ENCODE measurements at regions not wholly inside any gene's neighbourhood (a gene's known extent, or its start where the extent isn't known, plus 50 kb on each side); places are given as distances from the start of the nearest gene placed in this dataset.

GRCh38 chr13:80666782-80667552 is 326.0 kb upstream of the SPRY2 start:
- no peak overlapping the region for H3K4me3 ChIP-seq (ENCODE audit: low read depth, low read length)
- H3K36me3 ChIP-seq (ENCODE audit: control insufficient read depth, insufficient read depth, low read length): no peaks in the 10 kb centered on the region
- DNase-seq (ENCODE audit: low read depth): no peak
- no peak for TF ChIP-seq CTCF (IDR thresholded peaks at IDR 0.05; ENCODE audit: insufficient read depth, low read length, poor library complexity, severe bottlenecking)
- H3K27me3 ChIP-seq (ENCODE audit: control insufficient read depth, insufficient read depth, low read length): no peaks in the 10 kb centered on the region

GRCh38 chr13:80665792-80666333 is 324.9 kb upstream of the SPRY2 start:
- no peak for TF ChIP-seq CTCF (IDR thresholded peaks at IDR 0.05; ENCODE audit: insufficient read depth, low read length, poor library complexity, severe bottlenecking)
- no peaks in the 10 kb centered on the region for H3K27me3 ChIP-seq (ENCODE audit: control insufficient read depth, insufficient read depth, low read length)
- DNase-seq (ENCODE audit: low read depth): no peak
- H3K4me3 ChIP-seq (ENCODE audit: low read depth, low read length): no peak overlapping the region
- H3K36me3 ChIP-seq (ENCODE audit: control insufficient read depth, insufficient read depth, low read length): no peaks in the 10 kb centered on the region

GRCh38 chr13:80664950-80665349 is 324.0 kb upstream of the SPRY2 start:
- DNase-seq (ENCODE audit: low read depth): no peak
- H3K36me3 ChIP-seq (ENCODE audit: control insufficient read depth, insufficient read depth, low read length): no peaks in the 10 kb centered on the region
- H3K27me3 ChIP-seq (ENCODE audit: control insufficient read depth, insufficient read depth, low read length): no peaks in the 10 kb centered on the region
- H3K4me3 ChIP-seq (ENCODE audit: low read depth, low read length): no peak overlapping the region
- no peak for TF ChIP-seq CTCF (IDR thresholded peaks at IDR 0.05; ENCODE audit: insufficient read depth, low read length, poor library complexity, severe bottlenecking)

GRCh38 chr13:80663788-80664187 is 322.9 kb upstream of the SPRY2 start:
- no peak for TF ChIP-seq CTCF (IDR thresholded peaks at IDR 0.05; ENCODE audit: insufficient read depth, low read length, poor library complexity, severe bottlenecking)
- Histone ChIP-seq H3K4me3 (ENCODE audit: low read depth, low read length) (no peak overlapping the region), H3K27me3 (ENCODE audit: control insufficient read depth, insufficient read depth, low read length) (no peaks in the 10 kb centered on the region), H3K36me3 (ENCODE audit: control insufficient read depth, insufficient read depth, low read length) (no peaks in the 10 kb centered on the region)
- no peak for DNase-seq (ENCODE audit: low read depth)

- Histone ChIP-seq H3K27me3 (ENCODE audit: control insufficient read depth, insufficient read depth, low read length) (peaks cover 2% of the 10 kb centered on the region), H3K36me3 (ENCODE audit: control insufficient read depth, insufficient read depth, low read length) (no peaks in the 10 kb centered on the region), H3K4me3 (ENCODE audit: low read depth, low read length) (no peak overlapping the region)
- DNase-seq (ENCODE audit: low read depth): no peak
- no peak for TF ChIP-seq CTCF (IDR thresholded peaks at IDR 0.05; ENCODE audit: insufficient read depth, low read length, poor library complexity, severe bottlenecking)
Measured at GRCh38 chr13:80658705-80659104, 317.8 kb upstream of the SPRY2 start.

- Histone ChIP-seq H3K4me3 (ENCODE audit: low read depth, low read length) (no peak overlapping the region), H3K36me3 (ENCODE audit: control insufficient read depth, insufficient read depth, low read length) (no peaks in the 10 kb centered on the region), H3K27me3 (ENCODE audit: control insufficient read depth, insufficient read depth, low read length) (peaks cover 2% of the 10 kb centered on the region)
- DNase-seq (ENCODE audit: low read depth): no peak
- TF ChIP-seq CTCF (IDR thresholded peaks at IDR 0.05; ENCODE audit: insufficient read depth, low read length, poor library complexity, severe bottlenecking): no peak
Measured at GRCh38 chr13:80656512-80656904, 315.6 kb upstream of the SPRY2 start.
